MM.1S (cell line): ENCODE measurements at regions not wholly inside any gene's neighbourhood (a gene's known extent, or its start where the extent isn't known, plus 50 kb on each side); places are given as distances from the start of the nearest gene placed in this dataset.

Experiments
- DNase-seq: peaks from one replicate; pipeline ENCODE4 v3.0.0-alpha.2; 2015
- H2AFZ ChIP-seq: fragments of 300-600 bp; sonication (generic); 2 replicates; pipeline ENCODE4 v1.6.0; 2016; ENCODE audit warnings: antibody characterized with exemption, low read length
- H3F3A ChIP-seq: fragments of 300-600 bp; sonication (generic); 2 replicates; pipeline ENCODE4 v1.6.1; 2016; ENCODE audit warnings: mild to moderate bottlenecking, antibody characterized with exemption, low read length, moderate library complexity, mixed read lengths; ENCODE audit not compliant: insufficient read depth
- H3K27ac ChIP-seq: fragments of 300-600 bp; sonication (generic); 2 replicates; pipeline ENCODE4 v1.5.1; 2016; ENCODE audit warnings: mild to moderate bottlenecking, low read length
- H3K27me3 ChIP-seq: fragments of 300-600 bp; sonication (generic); replicated peaks from 2 replicates; pipeline ENCODE4 v1.6.0; 2016; ENCODE audit warnings: low read length; ENCODE audit not compliant: insufficient read depth
- H3K36me3 ChIP-seq: fragments of 300-600 bp; sonication (generic); replicated peaks from 2 replicates; pipeline ENCODE4 v1.6.1; 2016; ENCODE audit warnings: mild to moderate bottlenecking, low read length, mixed read lengths; ENCODE audit not compliant: insufficient read depth
- H3K4me1 ChIP-seq: fragments of 300-600 bp; sonication (generic); 2 replicates; pipeline ENCODE4 v1.6.1; 2016; ENCODE audit warnings: low read length, mixed read lengths
- H3K4me2 ChIP-seq: fragments of 300-600 bp; sonication (generic); 2 replicates; pipeline ENCODE4 v1.6.0; 2016; ENCODE audit warnings: low read depth, low read length
- H3K4me3 ChIP-seq: fragments of 300-600 bp; sonication (generic); 2 replicates; pipeline ENCODE4 v1.5.1; 2016; ENCODE audit warnings: low read length, mixed read lengths
- H3K79me2 ChIP-seq: fragments of 300-600 bp; sonication (generic); 2 replicates; pipeline ENCODE4 v1.6.1; 2016; ENCODE audit warnings: mixed run types, low read length, mixed read lengths
- H3K9ac ChIP-seq: fragments of 300-600 bp; sonication (generic); 2 replicates; pipeline ENCODE4 v1.6.1; 2016; ENCODE audit warnings: low read length, mixed read lengths
- H3K9me2 ChIP-seq: fragments of 300-600 bp; sonication (generic); replicated peaks from 2 replicates; pipeline ENCODE4 v1.6.1; 2016; ENCODE audit warnings: mild to moderate bottlenecking, low read length, mixed read lengths; ENCODE audit not compliant: insufficient read depth
- H3K9me3 ChIP-seq: fragments of 300-600 bp; sonication (generic); replicated peaks from 2 replicates; pipeline ENCODE4 v1.6.1; 2016; ENCODE audit warnings: mild to moderate bottlenecking, low read length, mixed read lengths; ENCODE audit not compliant: insufficient read depth
- H4K20me1 ChIP-seq: fragments of 300-600 bp; sonication (generic); 2 replicates; pipeline ENCODE4 v1.6.1; 2016; ENCODE audit warnings: mild to moderate bottlenecking, low read length, moderate library complexity, mixed read lengths; ENCODE audit not compliant: insufficient read depth
- EZH2 ChIP-seq: fragments of 300-600 bp; sonication (generic); optimal IDR thresholded peaks from 2 replicates; pipeline ENCODE3; 2017; ENCODE audit warnings: low read depth, mild to moderate bottlenecking, antibody characterized with exemption, low read length, mixed read lengths
- EZH2phosphoT487 ChIP-seq: fragments of 300-600 bp; sonication (generic); IDR thresholded peaks from 2 replicates; pipeline ENCODE4 v1.6.1; 2018; ENCODE audit warnings: antibody characterized with exemption, low read length
- TF ChIP-seq, protein P1 (sequence below): fragments of 300-600 bp; sonication (generic); IDR thresholded peaks from 2 replicates; pipeline ENCODE4 v1.5.1; 2016; ENCODE audit warnings: antibody characterized with exemption, low read length, mixed read lengths

DNA sequence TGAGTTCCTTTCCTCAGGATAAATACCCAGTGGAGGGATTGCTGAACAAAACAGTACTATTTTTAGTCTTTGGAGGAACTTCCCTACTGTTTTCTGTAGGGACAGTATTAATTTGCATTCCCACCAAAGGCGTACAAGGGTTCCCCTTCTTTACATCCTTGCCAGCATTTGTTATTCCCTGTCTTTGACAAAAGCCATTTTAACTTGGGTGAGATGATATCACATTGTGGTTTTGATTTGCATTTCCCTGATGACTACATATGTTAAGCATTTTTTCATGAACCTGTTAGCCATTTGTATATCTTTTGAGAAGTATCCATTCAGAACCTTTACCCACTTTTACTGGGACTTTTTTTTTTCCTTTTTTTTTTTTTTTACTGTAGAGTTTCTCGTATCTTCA is 126.2 kb upstream of the ANXA10 start:
- Histone ChIP-seq H3K36me3 (no peaks in the 10 kb centered on the region), H3K9ac (no peak overlapping the region), H3K27ac (no peak overlapping the region), H3K27me3 (no peaks in the 10 kb centered on the region), H2AFZ (no peak overlapping the region), H3K4me3 (no peak overlapping the region), H3K9me2 (no peaks in the 10 kb centered on the region), H3F3A (no peaks in the 10 kb centered on the region), H3K4me1 (no peaks in the 10 kb centered on the region), H4K20me1 (no peaks in the 10 kb centered on the region), H3K4me2 (no peak overlapping the region), H3K9me3 (no peaks in the 10 kb centered on the region), H3K79me2 (no peaks in the 10 kb centered on the region)
- DNase-seq: no peak
- TF ChIP-seq, protein P1, sequence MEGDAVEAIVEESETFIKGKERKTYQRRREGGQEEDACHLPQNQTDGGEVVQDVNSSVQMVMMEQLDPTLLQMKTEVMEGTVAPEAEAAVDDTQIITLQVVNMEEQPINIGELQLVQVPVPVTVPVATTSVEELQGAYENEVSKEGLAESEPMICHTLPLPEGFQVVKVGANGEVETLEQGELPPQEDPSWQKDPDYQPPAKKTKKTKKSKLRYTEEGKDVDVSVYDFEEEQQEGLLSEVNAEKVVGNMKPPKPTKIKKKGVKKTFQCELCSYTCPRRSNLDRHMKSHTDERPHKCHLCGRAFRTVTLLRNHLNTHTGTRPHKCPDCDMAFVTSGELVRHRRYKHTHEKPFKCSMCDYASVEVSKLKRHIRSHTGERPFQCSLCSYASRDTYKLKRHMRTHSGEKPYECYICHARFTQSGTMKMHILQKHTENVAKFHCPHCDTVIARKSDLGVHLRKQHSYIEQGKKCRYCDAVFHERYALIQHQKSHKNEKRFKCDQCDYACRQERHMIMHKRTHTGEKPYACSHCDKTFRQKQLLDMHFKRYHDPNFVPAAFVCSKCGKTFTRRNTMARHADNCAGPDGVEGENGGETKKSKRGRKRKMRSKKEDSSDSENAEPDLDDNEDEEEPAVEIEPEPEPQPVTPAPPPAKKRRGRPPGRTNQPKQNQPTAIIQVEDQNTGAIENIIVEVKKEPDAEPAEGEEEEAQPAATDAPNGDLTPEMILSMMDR: no peak
- TF ChIP-seq EZH2 (no peak), EZH2phosphoT487 (no peak)

DNA sequence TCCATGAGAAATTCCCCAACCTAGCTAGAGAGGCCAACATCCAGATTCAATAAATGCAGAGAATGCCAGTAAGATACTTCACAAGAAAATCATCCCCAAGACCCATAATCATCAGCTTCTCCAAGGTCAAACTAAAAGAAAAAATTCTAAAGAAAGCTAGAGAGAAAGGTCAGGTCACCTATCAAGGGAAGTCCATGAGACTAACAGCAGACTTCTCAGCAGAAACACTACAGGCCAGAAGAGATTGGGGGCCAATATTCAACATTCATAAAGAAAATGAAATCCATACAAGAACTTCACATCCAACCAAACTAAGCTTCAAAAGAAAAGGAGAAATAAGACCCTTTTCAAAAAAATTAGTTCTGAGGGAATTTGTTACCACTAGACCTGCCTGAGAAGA is 118.8 kb upstream of the ANXA10 start:
- H3K9me3 ChIP-seq: no peaks in the 10 kb centered on the region
- H3K27ac ChIP-seq: no peak overlapping the region

DNA sequence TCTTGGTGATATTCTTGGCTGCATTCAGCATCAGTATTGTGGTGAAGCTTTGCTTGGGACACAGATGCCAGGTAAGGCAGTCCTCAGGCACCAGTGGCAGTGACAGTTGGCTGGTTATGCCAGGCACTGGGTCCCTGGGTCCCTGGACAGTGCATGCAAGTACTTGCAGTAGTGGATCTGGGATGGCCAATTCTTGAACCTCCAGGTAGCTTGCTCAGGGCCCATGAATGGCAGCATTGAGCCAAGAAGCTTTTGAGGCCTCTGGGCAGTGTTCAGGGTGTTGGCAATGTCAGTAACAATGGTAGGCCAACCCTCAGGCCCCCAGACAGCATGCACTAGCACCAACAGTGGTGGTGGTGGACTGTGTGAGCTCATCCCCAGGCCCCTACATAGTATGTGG is 106.8 kb upstream of the ANXA10 start:
- Histone ChIP-seq H3K36me3 (no peaks in the 10 kb centered on the region), H3K4me3 (no peak overlapping the region), H3K4me2 (no peak overlapping the region), H3F3A (no peaks in the 10 kb centered on the region), H3K79me2 (no peaks in the 10 kb centered on the region), H3K27ac (no peak overlapping the region), H2AFZ (no peak overlapping the region), H3K9me3 (no peaks in the 10 kb centered on the region), H3K9ac (no peak overlapping the region), H3K4me1 (no peaks in the 10 kb centered on the region), H3K27me3 (no peaks in the 10 kb centered on the region), H3K9me2 (no peaks in the 10 kb centered on the region), H4K20me1 (no peaks in the 10 kb centered on the region)
- DNase-seq: no peak
- TF ChIP-seq EZH2phosphoT487: no peak
- TF ChIP-seq EZH2: no peak
- TF ChIP-seq, protein P1: no peak

More for the DNA sequence above, 118.8 kb upstream of the ANXA10 start:
- H4K20me1 ChIP-seq: no peaks in the 10 kb centered on the region
- no peaks in the 10 kb centered on the region for H3F3A ChIP-seq
- no peak overlapping the region for H2AFZ ChIP-seq
- no peaks in the 10 kb centered on the region for H3K27me3 ChIP-seq
- DNase-seq: no peak
- H3K9ac ChIP-seq: no peak overlapping the region
- no peaks in the 10 kb centered on the region for H3K4me1 ChIP-seq
- no peak overlapping the region for H3K4me3 ChIP-seq
- H3K4me2 ChIP-seq: no peak overlapping the region
- no peaks in the 10 kb centered on the region for H3K36me3 ChIP-seq
- H3K79me2 ChIP-seq: no peaks in the 10 kb centered on the region
- H3K9me2 ChIP-seq: no peaks in the 10 kb centered on the region
- TF ChIP-seq, protein P1: no peak
- no peak for TF ChIP-seq EZH2phosphoT487
- TF ChIP-seq EZH2: no peak
